ENCODE measurements at regions not wholly inside any gene's neighbourhood (a gene's known extent, or its start where the extent isn't known, plus 50 kb on each side); places are given as distances from the start of the nearest gene placed in this dataset.

- TF ChIP-seq CTCF (IDR thresholded peaks at IDR 0.05) = no peak
- no peaks in the 10 kb centered on the region for H3K27me3 ChIP-seq (ENCODE audit: control insufficient read depth, insufficient read depth, low read length)
- intact Hi-C loops (cut with micrococcal nuclease) = no loop called here
- no peaks in the 10 kb centered on the region for H3K4me1 ChIP-seq (ENCODE audit: control insufficient read depth, insufficient read depth, low read length)
- WGBS (ENCODE audit: insufficient coverage) = 95% methylated on average over 9 of the region's 9 CpGs
- no peaks in the 10 kb centered on the region for H3K36me3 Mint-ChIP-seq
- DNase-seq = no peak
- no peaks in the 10 kb centered on the region for H3K36me3 ChIP-seq (ENCODE audit: control insufficient read depth, insufficient read depth, low read length)
- H3K4me1 Mint-ChIP-seq = no peaks in the 10 kb centered on the region
- no peak overlapping the region for H3K4me3 Mint-ChIP-seq
- peaks cover 6 to 15% of the 10 kb centered on the region in 2 donors for H3K27me3 Mint-ChIP-seq (ENCODE audit: low read depth in 2 of 2)
- ATAC-seq = no peak
- H3K27ac Mint-ChIP-seq = no peak overlapping the region
- no peak overlapping the region for H3K4me3 ChIP-seq (ENCODE audit: low read length)
- no peaks in the 10 kb centered on the region for H3K9me3 ChIP-seq (ENCODE audit: control insufficient read depth, insufficient read depth, low read length)
- no peaks in the 10 kb centered on the region for H3K9me3 Mint-ChIP-seq
- H3K27ac ChIP-seq (ENCODE audit: low read length) = no peak overlapping the region
Observed at GRCh38 chr17:72578817-72579470, 458.1 kb downstream of the SOX9 start.

GRCh38 chr17:72579990-72580320, 459.1 kb downstream of the SOX9 start:
- no peak for ATAC-seq

DNA sequence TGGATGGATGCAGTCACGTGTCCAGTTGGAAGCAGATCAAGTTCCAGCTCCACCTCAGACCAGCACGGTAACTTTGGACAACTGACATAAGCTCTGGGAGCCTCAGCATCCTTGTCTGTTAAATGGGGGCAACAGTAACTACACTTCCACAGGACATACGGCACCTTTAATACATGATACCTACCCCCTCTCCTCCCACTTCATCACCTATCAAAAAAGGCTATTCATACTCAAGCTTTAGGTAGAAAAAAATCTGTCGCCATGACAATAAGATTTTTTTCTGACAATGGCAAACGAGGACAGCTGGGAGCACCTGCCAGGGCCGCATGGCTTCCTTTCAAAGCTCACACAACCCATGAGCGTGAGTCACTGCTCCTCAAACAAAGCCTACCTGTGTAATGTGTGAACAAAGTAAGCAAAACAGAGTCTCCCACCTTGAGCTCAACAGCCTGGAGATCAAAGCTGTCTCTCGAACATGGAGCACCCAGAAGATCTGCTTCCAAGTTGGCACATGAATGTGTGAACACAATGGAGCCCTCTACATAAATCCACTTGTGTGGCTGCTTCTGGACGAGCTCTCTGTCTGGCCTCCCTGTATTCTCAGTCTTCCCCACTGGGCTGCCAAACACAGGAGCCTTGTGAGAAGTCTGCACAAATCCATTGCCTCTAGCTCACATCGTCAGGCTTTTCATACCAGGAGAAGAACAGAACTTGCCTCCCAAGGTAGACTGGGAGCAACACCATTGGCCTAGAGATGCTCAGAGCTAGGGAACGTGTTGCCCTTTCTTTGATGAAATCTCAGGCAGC, 459.7 kb downstream of the SOX9 start:
- Mint-ChIP-seq H3K9me3 (no peaks in the 10 kb centered on the region), H3K4me3 (no peak overlapping the region), H3K27ac (no peak overlapping the region), H3K36me3 (no peaks in the 10 kb centered on the region), H3K4me1 (no peaks in the 10 kb centered on the region), H3K27me3 (ENCODE audit: low read depth in 2 of 2) (peaks cover 4 to 6% of the 10 kb centered on the region in 2 donors)
- WGBS (ENCODE audit: insufficient coverage) = 85% methylated on average over 11 of the region's 11 CpGs
- no peak overlapping the region for H3K4me3 ChIP-seq (ENCODE audit: low read length)
- no peaks in the 10 kb centered on the region for H3K9me3 ChIP-seq (ENCODE audit: control insufficient read depth, insufficient read depth, low read length)
- TF ChIP-seq CTCF (IDR thresholded peaks at IDR 0.05) = no peak
- H3K27me3 ChIP-seq (ENCODE audit: control insufficient read depth, insufficient read depth, low read length) = no peaks in the 10 kb centered on the region
- intact Hi-C loops (cut with micrococcal nuclease) = no loop called here
- ATAC-seq (no peak), DNase-seq (no peak)
- no peak overlapping the region for H3K27ac ChIP-seq (ENCODE audit: low read length)
- H3K36me3 ChIP-seq (ENCODE audit: control insufficient read depth, insufficient read depth, low read length) = no peaks in the 10 kb centered on the region
- no peaks in the 10 kb centered on the region for H3K4me1 ChIP-seq (ENCODE audit: control insufficient read depth, insufficient read depth, low read length)

More at GRCh38 chr17:72579990-72580320, 459.1 kb downstream of the SOX9 start:
- no peaks in the 10 kb centered on the region for H3K36me3 Mint-ChIP-seq
- TF ChIP-seq CTCF (IDR thresholded peaks at IDR 0.05) = no peak
- Histone ChIP-seq H3K27me3 (ENCODE audit: control insufficient read depth, insufficient read depth, low read length) (no peaks in the 10 kb centered on the region), H3K4me3 (ENCODE audit: low read length) (no peak overlapping the region), H3K36me3 (ENCODE audit: control insufficient read depth, insufficient read depth, low read length) (no peaks in the 10 kb centered on the region), H3K4me1 (ENCODE audit: control insufficient read depth, insufficient read depth, low read length) (no peaks in the 10 kb centered on the region), H3K27ac (ENCODE audit: low read length) (no peak overlapping the region), H3K9me3 (ENCODE audit: control insufficient read depth, insufficient read depth, low read length) (no peaks in the 10 kb centered on the region)
- no peaks in the 10 kb centered on the region for H3K9me3 Mint-ChIP-seq
- whole genome bisulfite sequencing (ENCODE audit: insufficient coverage) = 74% methylated on average over 2 of the region's 2 CpGs
- H3K27me3 Mint-ChIP-seq (ENCODE audit: low read depth in 2 of 2) = peaks cover 4 to 6% of the 10 kb centered on the region in 2 donors
- H3K4me1 Mint-ChIP-seq = no peaks in the 10 kb centered on the region
- no peak for DNase-seq
- intact Hi-C loops (cut with micrococcal nuclease) = no loop called here
- H3K27ac Mint-ChIP-seq = no peak overlapping the region
- no peak overlapping the region for H3K4me3 Mint-ChIP-seq

Measured in natural killer cell (primary cell).